BLaER1 treated with 17β-estradiol and CSF1 and Interleukin-3, amounts not matched to agents 10 nM and 100 nM (cell line): ENCODE measurements at regions not wholly inside any gene's neighbourhood (a gene's known extent, or its start where the extent isn't known, plus 50 kb on each side); places are given as distances from the start of the nearest gene placed in this dataset.

ENCODE experiments used
- H3K27ac ChIP-seq, 11 experiments: shearing (Covaris generic); formaldehyde crosslinking; 2 replicates each; pipeline ENCODE4 v1.8.1; 2022
- H3K27me3 ChIP-seq, 11 experiments: shearing (Covaris generic); formaldehyde crosslinking; 2 replicates each; pipeline ENCODE4 v1.8.1; 2022
- H3K36me3 ChIP-seq, 11 experiments: shearing (Covaris generic); formaldehyde crosslinking; 2 replicates each; pipeline ENCODE4 v1.8.1; 2022
- H3K4me1 ChIP-seq, 10 experiments: shearing (Covaris generic); formaldehyde crosslinking; 2 replicates each; pipeline ENCODE4 v1.8.1; 2022
- H3K4me2 ChIP-seq, 11 experiments: shearing (Covaris generic); formaldehyde crosslinking; 2 replicates each; pipeline ENCODE4 v1.8.1; 2022
- H3K4me3 ChIP-seq, 10 experiments: shearing (Covaris generic); formaldehyde crosslinking; 2 replicates each; pipeline ENCODE4 v1.8.1; 2022
- H3K9ac ChIP-seq, 11 experiments: shearing (Covaris generic); formaldehyde crosslinking; 2 replicates each; pipeline ENCODE4 v1.8.1; 2022
- H3K9me3 ChIP-seq, 11 experiments: shearing (Covaris generic); formaldehyde crosslinking; replicated peaks in 1 of 11; 2 replicates each; pipeline ENCODE4 v1.8.1; 2022
- H4K20me1 ChIP-seq, 11 experiments: shearing (Covaris generic); formaldehyde crosslinking; 2 replicates each; pipeline ENCODE4 v1.8.1; 2022
- Cebpa-rat ChIP-seq, 11 experiments: shearing (Covaris generic); IDR thresholded peaks; 2 replicates each; pipeline ENCODE4 v1.8.1; 2022

DNA sequence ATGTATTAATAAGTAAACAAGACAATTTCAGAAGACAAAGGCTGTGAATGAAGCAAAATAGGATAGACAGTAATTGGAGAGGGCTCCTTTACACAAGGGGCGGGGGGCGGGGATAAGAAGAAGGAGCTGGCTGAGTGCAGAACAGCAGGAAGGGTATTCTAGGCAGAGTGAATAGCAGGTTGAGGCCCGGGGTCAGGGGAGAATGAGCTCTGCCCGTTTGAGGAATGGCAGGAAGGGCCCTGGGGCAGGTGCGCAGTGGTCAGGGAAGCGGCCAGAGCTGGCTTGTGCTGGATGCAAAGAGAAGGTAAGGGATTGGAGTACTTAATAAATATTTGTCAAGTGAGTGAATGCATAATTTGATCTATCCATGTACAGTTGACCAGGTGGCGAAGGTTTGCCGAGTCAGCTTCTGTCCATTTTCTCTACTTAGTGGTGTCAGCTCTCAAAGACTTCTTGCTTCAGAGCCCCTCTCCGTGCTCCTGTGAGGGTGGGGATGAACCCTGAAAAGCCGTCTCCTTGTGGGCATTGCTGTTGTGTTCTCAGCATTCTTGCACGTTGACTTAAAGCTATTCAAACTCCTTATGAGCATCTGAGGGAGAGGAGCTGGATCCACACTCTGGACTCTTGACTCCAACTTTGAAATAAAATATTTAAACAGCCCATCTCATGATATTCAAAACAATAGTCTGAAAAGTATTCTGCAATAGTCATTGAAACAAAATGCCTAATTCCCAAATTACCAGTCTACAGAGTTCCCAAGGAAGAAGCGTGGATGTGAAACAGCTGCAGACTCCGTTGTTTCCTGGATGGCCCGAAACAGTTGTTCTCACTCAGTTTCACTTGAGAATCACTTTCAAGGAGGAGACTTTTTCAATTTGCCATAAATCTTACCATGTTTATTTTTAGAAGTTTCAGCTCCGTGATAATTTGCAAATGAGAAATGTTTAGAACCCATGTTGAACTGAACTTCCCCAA is 105.1 kb downstream of the EDN3 start:
- no peak overlapping the region for H3K4me3 ChIP-seq
- peaks cover 12 to 47% (median 39%) of the 10 kb centered on the region in 11 experiments; a peak in 21 of 22 replicates for H3K27me3 ChIP-seq
- no peak overlapping the region for H3K4me2 ChIP-seq
- no peak overlapping the region for H3K27ac ChIP-seq
- H3K4me1 ChIP-seq: peaks cover 11 to 30% (median 18%) of the 10 kb centered on the region in 10 experiments; a peak in 19 of 20 replicates
- no peak for TF ChIP-seq Cebpa-rat (IDR thresholded peaks at IDR 0.05)
- no peaks in the 10 kb centered on the region for H3K9me3 ChIP-seq
- no peaks in the 10 kb centered on the region for H3K36me3 ChIP-seq
- H4K20me1 ChIP-seq: peaks cover 0 to 8% (median 0%) of the 10 kb centered on the region in 11 experiments; a peak in 3 of 22 replicates
- no peak overlapping the region for H3K9ac ChIP-seq

DNA sequence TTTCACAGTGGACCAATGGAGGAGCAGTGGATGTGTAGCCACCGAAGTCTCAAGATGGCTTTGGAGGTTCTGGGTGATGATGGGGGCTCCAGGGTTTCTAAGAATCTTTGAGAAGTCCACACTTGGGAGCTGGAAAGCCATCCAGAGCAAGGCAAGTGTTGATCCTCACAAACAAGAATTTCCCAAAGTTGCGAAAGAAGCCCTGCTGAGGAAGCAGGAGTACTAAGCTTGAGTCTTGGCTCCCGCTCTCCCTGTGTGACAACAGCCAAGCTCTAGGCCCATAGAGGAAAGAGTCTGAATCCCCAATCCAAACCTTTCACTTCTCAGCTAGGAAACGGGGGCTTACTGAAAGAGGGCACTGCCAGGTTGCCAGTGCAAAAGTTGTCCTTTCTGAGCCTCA is 106.0 kb downstream of the EDN3 start:
- peaks cover 12 to 40% (median 35%) of the 10 kb centered on the region in 11 experiments; a peak in 21 of 22 replicates for H3K27me3 ChIP-seq
- peaks cover 0 to 8% (median 0%) of the 10 kb centered on the region in 11 experiments; a peak in 3 of 22 replicates for H4K20me1 ChIP-seq
- no peak overlapping the region for H3K4me3 ChIP-seq
- H3K9ac ChIP-seq: no peak overlapping the region
- H3K9me3 ChIP-seq: no peaks in the 10 kb centered on the region
- H3K4me2 ChIP-seq: no peak overlapping the region
- H3K27ac ChIP-seq: no peak overlapping the region
- TF ChIP-seq Cebpa-rat (IDR thresholded peaks at IDR 0.05): 0 out of 22 replicates have a peak, but pooled peaks of 1 of the 11 experiments have one; percentile 9
- no peaks in the 10 kb centered on the region for H3K36me3 ChIP-seq
- peaks cover 11 to 30% (median 18%) of the 10 kb centered on the region in 10 experiments; a peak in 19 of 20 replicates for H3K4me1 ChIP-seq

- Histone ChIP-seq H4K20me1 (0 out of 22 replicates have a peak, but pooled peaks cover 0 to 16% (median 0%) of the 10 kb centered on the region in 11 experiments), H3K9me3 (no peaks in the 10 kb centered on the region), H3K36me3 (no peaks in the 10 kb centered on the region), H3K27me3 (no peaks in the 10 kb centered on the region), H3K27ac (no peak overlapping the region), H3K4me2 (no peak overlapping the region), H3K9ac (no peak overlapping the region), H3K4me3 (no peak overlapping the region), H3K4me1 (0 out of 20 replicates have a peak, but pooled peaks cover 0 to 9% (median 0%) of the 10 kb centered on the region in 10 experiments)
- TF ChIP-seq Cebpa-rat (IDR thresholded peaks at IDR 0.05): no peak
These were observed 110.8 kb downstream of the EDN3 start for GRCh38 chr20:59411170-59411569.

DNA sequence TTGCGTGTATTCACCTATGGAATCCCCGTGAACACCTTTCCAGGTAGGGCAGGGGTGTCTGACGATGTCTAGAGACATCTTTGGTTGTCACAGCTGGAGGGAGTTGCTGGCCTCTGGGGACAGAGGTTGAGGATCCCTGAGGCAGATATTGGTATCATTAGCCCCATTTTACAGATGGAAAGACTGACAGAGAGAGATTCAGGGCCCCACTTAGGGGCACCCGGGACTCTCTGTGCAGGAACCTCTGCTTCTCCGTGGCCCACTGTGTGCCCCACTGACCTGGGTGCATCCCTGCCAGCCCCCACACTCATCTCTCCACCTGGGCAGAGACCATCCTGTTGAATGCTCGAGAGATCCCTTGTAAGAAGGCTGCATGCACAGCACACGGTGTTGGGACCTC is 111.2 kb downstream of the EDN3 start:
- TF ChIP-seq Cebpa-rat (IDR thresholded peaks at IDR 0.05): no peak
- no peaks in the 10 kb centered on the region for H3K27me3 ChIP-seq
- H3K27ac ChIP-seq: no peak overlapping the region
- H3K4me3 ChIP-seq: no peak overlapping the region
- no peak overlapping the region for H3K4me2 ChIP-seq
- H3K9ac ChIP-seq: no peak overlapping the region
- no peaks in the 10 kb centered on the region for H3K9me3 ChIP-seq
- H3K4me1 ChIP-seq: 0 out of 20 replicates have a peak, but pooled peaks cover 0 to 9% (median 0%) of the 10 kb centered on the region in 10 experiments
- H4K20me1 ChIP-seq: 0 out of 22 replicates have a peak, but pooled peaks cover 0 to 16% (median 0%) of the 10 kb centered on the region in 11 experiments
- H3K36me3 ChIP-seq: no peaks in the 10 kb centered on the region

- TF ChIP-seq Cebpa-rat (IDR thresholded peaks at IDR 0.05): no peak
- H3K27me3 ChIP-seq: no peaks in the 10 kb centered on the region
These were observed 111.8 kb downstream of the EDN3 start for GRCh38 chr20:59412181-59412580.

GRCh38 chr20:59412875-59413284 is 112.5 kb downstream of the EDN3 start:
- H3K27me3 ChIP-seq: no peaks in the 10 kb centered on the region
- 0 out of 20 replicates have a peak, but pooled peaks cover 0 to 9% (median 0%) of the 10 kb centered on the region in 10 experiments for H3K4me1 ChIP-seq
- H3K36me3 ChIP-seq: no peaks in the 10 kb centered on the region
- H3K4me3 ChIP-seq: no peak overlapping the region
- 0 out of 22 replicates have a peak, but pooled peaks cover 0 to 16% (median 0%) of the 10 kb centered on the region in 11 experiments for H4K20me1 ChIP-seq
- no peak overlapping the region for H3K27ac ChIP-seq
- TF ChIP-seq Cebpa-rat (IDR thresholded peaks at IDR 0.05): no peak
- no peak overlapping the region for H3K9ac ChIP-seq
- H3K4me2 ChIP-seq: no peak overlapping the region
- no peaks in the 10 kb centered on the region for H3K9me3 ChIP-seq

More at GRCh38 chr20:59412181-59412580, 111.8 kb downstream of the EDN3 start:
- 0 out of 22 replicates have a peak, but pooled peaks cover 0 to 16% (median 0%) of the 10 kb centered on the region in 11 experiments for H4K20me1 ChIP-seq
- H3K4me2 ChIP-seq: no peak overlapping the region
- H3K4me1 ChIP-seq: 0 out of 20 replicates have a peak, but pooled peaks cover 0 to 9% (median 0%) of the 10 kb centered on the region in 10 experiments
- H3K27ac ChIP-seq: no peak overlapping the region
- no peaks in the 10 kb centered on the region for H3K9me3 ChIP-seq
- no peak overlapping the region for H3K4me3 ChIP-seq
- H3K9ac ChIP-seq: no peak overlapping the region
- no peaks in the 10 kb centered on the region for H3K36me3 ChIP-seq

DNA sequence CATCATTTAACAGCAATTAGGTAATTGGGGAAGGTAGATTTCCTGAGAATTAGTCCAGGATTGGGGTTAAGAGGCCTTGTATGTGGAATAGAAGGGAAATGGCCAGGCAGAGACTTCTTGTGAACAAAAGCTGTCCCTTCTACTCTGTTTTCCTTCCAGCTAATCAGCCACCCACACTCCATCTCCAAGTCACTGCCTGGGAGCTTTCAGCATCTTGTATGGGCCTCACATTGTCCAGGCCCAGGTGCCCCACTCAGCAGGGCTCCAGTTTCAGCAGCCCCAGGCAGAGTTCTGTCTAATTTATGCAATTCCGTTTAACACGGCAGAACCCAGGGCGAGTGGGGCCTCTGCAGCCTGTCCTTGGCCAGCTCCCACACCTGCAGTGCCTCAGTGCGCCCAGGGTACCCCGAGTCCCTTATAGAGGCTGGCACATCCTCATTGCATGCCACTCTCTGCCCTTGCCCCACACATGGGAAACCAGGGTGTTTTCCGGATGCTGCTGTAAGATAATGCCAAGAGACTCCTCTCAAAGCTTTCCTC is 113.0 kb downstream of the EDN3 start:
- Histone ChIP-seq H3K27ac (no peak overlapping the region), H3K4me2 (no peak overlapping the region), H3K27me3 (no peaks in the 10 kb centered on the region), H3K4me1 (0 out of 20 replicates have a peak, but pooled peaks cover 0 to 7% (median 0%) of the 10 kb centered on the region in 10 experiments), H3K36me3 (no peaks in the 10 kb centered on the region), H3K4me3 (no peak overlapping the region), H4K20me1 (0 out of 22 replicates have a peak, but pooled peaks cover 0 to 16% (median 0%) of the 10 kb centered on the region in 11 experiments), H3K9ac (no peak overlapping the region), H3K9me3 (no peaks in the 10 kb centered on the region)
- TF ChIP-seq Cebpa-rat (IDR thresholded peaks at IDR 0.05): no peak

DNA sequence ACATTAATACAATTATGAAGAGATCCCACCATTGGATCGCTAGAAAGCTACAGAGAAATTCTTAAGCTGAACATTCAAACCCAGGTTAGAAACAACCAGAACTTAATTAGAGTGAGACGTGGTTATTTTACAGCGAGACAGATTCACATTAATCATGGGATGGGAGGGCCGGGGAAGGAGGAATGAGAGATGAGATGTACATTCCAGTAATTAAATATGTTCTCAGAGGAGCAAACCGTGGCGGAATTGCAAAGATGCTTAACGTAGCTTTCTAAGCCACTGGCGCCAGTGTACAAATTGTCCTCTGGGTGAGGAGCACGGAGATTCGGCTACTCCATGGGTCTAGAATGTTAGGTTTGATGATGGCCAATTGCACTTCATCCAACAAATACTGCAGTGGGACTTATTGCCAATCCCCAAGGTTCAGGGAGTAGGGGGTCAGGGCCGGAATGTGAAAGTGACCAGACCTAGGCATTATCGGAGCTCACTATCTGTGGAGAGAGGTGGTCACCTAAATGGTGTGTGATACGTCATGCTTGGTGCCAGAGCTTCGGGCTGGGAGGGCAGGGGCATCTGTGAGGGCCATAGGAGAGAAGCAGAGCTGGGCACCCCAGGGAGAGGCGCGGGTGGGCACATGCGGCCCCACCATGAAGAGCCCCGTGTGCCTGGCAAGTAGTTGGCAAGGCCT is 114.7 kb downstream of the EDN3 start:
- Histone ChIP-seq H4K20me1 (0 out of 22 replicates have a peak, but pooled peaks cover 0 to 16% (median 0%) of the 10 kb centered on the region in 11 experiments), H3K4me3 (no peak overlapping the region), H3K4me1 (no peaks in the 10 kb centered on the region), H3K9me3 (no peaks in the 10 kb centered on the region), H3K27ac (no peak overlapping the region), H3K4me2 (no peak overlapping the region), H3K27me3 (no peaks in the 10 kb centered on the region), H3K36me3 (no peaks in the 10 kb centered on the region), H3K9ac (no peak overlapping the region)
- TF ChIP-seq Cebpa-rat (IDR thresholded peaks at IDR 0.05): no peak
